GM12878 (cell line): ENCODE measurements at regions not wholly inside any gene's neighbourhood (a gene's known extent, or its start where the extent isn't known, plus 50 kb on each side); places are given as distances from the start of the nearest gene placed in this dataset.

Experiments
- ATAC-seq: fragments of 200-7000 bp; cut with Tn5 transposase; 3 replicates; pipeline ENCODE4 v1.9.1; 2020; ENCODE audit warnings: mild to moderate bottlenecking, moderate library complexity
- BruUV-seq: library from RNA; stranded (reverse); fragments of 400-500 nt; replicated peaks from 2 replicates; lab custom pipeline; 2021; lab: Mats Ljungman, UMichigan
- CTCF ChIA-PET: fragments of 300-600 bp; sonication (Branson Sonifier 250); formaldehyde crosslinking; extraction: SDS; loops from one replicate; lab custom pipeline; 2021; ENCODE audit warnings: inconsistent platforms; lab: Yijun Ruan, JAX
- POLR2A ChIA-PET: fragments of 350-600 bp; formaldehyde crosslinking; extraction: SDS; loops from one replicate; lab custom pipeline; 2021; ENCODE audit warnings: inconsistent platforms; lab: Charles Lee
- RAD21 ChIA-PET: fragments of 300-600 bp; sonication (Branson Sonifier 250); formaldehyde crosslinking; loops from one replicate; lab custom pipeline; 2023; ENCODE audit warnings: antibody characterized with exemption; ENCODE audit not compliant: unreplicated experiment; lab: Charles Lee
- SMC1A ChIA-PET: fragments of 300-600 bp; sonication (Branson Sonifier 250); formaldehyde crosslinking; loops from one replicate; lab custom pipeline; 2023; ENCODE audit not compliant: unreplicated experiment, uncharacterized antibody; lab: Charles Lee
- DNase-seq: peaks from one replicate; pipeline ENCODE4 v3.0.0-alpha.2; 2011; ENCODE audit warnings: low read depth, low spot score
- FAIRE-seq: peaks from 3 replicates; lab custom pipeline; 2011; peaks lifted over from hg19 to GRCh38; lab: Jason Lieb, UNC
- H2AFZ ChIP-seq: 2 replicates; pipeline ENCODE4 v1.6.0; 2011; ENCODE audit warnings: low read depth, low read length, control low read depth; ENCODE audit not compliant: control insufficient read depth
- H3K27ac ChIP-seq: 2 replicates; pipeline ENCODE4 v1.5.1; 2011; ENCODE audit warnings: control low read depth; ENCODE audit not compliant: control insufficient read depth, insufficient read depth
- H3K27me3 ChIP-seq, 2 experiments: replicated peaks in 1 of 2; 2 replicates each; pipeline versions ENCODE4 v1.6.0 to v1.6.1; 2011; ENCODE audit warnings: low read length in 1 of 2; ENCODE audit not compliant: control insufficient read depth in 2 of 2, insufficient read depth in 2 of 2
- H3K36me3 ChIP-seq, 2 experiments: 2 replicates each; pipeline ENCODE4 v1.5.1; 2011; ENCODE audit warnings: low read length in 1 of 2; ENCODE audit not compliant: control insufficient read depth in 2 of 2, insufficient read depth in 2 of 2
- H3K4me1 ChIP-seq: 2 replicates; pipeline ENCODE4 v1.6.1; 2011; ENCODE audit warnings: mild to moderate bottlenecking, low read length, moderate library complexity, mixed read lengths; ENCODE audit not compliant: control insufficient read depth, insufficient read depth
- H3K4me2 ChIP-seq: 2 replicates; pipeline ENCODE4 v1.6.0; 2011; ENCODE audit warnings: control low read depth; ENCODE audit not compliant: control insufficient read depth, insufficient read depth
- H3K4me3 ChIP-seq: fragments of 200-600 bp; sonication (generic); 2 replicates; pipeline ENCODE4 v1.5.1; 2016
- H3K79me2 ChIP-seq: 2 replicates; pipeline ENCODE4 v1.6.0; 2011; ENCODE audit warnings: low read length; ENCODE audit not compliant: control insufficient read depth, insufficient read depth
- H3K9ac ChIP-seq: 2 replicates; pipeline ENCODE4 v1.8.0; 2011; ENCODE audit warnings: low read length, control low read depth, mixed read lengths; ENCODE audit not compliant: control insufficient read depth, insufficient read depth
- H3K9me3 ChIP-seq: replicated peaks from 3 replicates; pipeline ENCODE4 v1.5.1; 2011; ENCODE audit warnings: mild to moderate bottlenecking, low read length; ENCODE audit not compliant: control insufficient read depth, insufficient read depth
- H4K20me1 ChIP-seq: 2 replicates; pipeline ENCODE4 v1.6.0; 2011; ENCODE audit not compliant: control insufficient read depth, insufficient read depth
- EED ChIP-seq: sonication (generic); IDR thresholded peaks from 2 replicates; pipeline ENCODE4 v1.6.1; 2016; ENCODE audit warnings: antibody characterized with exemption, low read depth
- ELK1 ChIP-seq: IDR thresholded peaks from 2 replicates; pipeline ENCODE4 v1.6.1; 2012; ENCODE audit warnings: low read depth, low read length, improper control_type of control experiment
- EZH2 ChIP-seq: IDR thresholded peaks from 2 replicates; pipeline ENCODE4 v1.6.1; 2012; ENCODE audit warnings: low read depth, mild to moderate bottlenecking, control low read depth, inconsistent platforms, low read length, borderline replicate concordance; ENCODE audit not compliant: control insufficient read depth
- HCFC1 ChIP-seq: fragments of 150-350 bp; IDR thresholded peaks from 2 replicates; pipeline ENCODE4 v1.6.1; 2014; ENCODE audit warnings: low read length
- HSF1 ChIP-seq: fragments of 150-350 bp; IDR thresholded peaks from 2 replicates; pipeline ENCODE4 v1.6.1; 2014; ENCODE audit warnings: mild to moderate bottlenecking, low read depth, low read length
- JUNB ChIP-seq: IDR thresholded peaks from 2 replicates; pipeline ENCODE4 v1.6.1; 2016; ENCODE audit warnings: antibody characterized with exemption, mild to moderate bottlenecking
- KAT2A ChIP-seq: conservative IDR thresholded peaks from 2 replicates; pipeline ENCODE4 v1.6.1; 2011; ENCODE audit warnings: low read depth, low read length; ENCODE audit not compliant: control insufficient read depth
- KDM1A ChIP-seq: fragments of 200-600 bp; sonication (generic); IDR thresholded peaks from 2 replicates; pipeline ENCODE4 v1.6.1; 2016; ENCODE audit warnings: borderline replicate concordance
- NFYA ChIP-seq: IDR thresholded peaks from 2 replicates; pipeline ENCODE4 v1.6.1; 2011; ENCODE audit warnings: low read depth, mild to moderate bottlenecking, low read length, improper control_type of control experiment, borderline replicate concordance
- RBBP5 ChIP-seq: fragments of 200-600 bp; sonication (generic); conservative IDR thresholded peaks from 2 replicates; pipeline ENCODE4 v1.6.1; 2016
- RCOR1 ChIP-seq: conservative IDR thresholded peaks from 2 replicates; pipeline ENCODE4 v1.6.1; 2012; ENCODE audit warnings: low read depth, low read length, improper control_type of control experiment
- RELB ChIP-seq: fragments of 450-650 bp; IDR thresholded peaks from 2 replicates; pipeline ENCODE4 v1.6.1; 2017; ENCODE audit warnings: low read depth, mild to moderate bottlenecking, moderate library complexity
- SP1 ChIP-seq: IDR thresholded peaks from one replicate; pipeline ENCODE4 v1.6.1; 2011; ENCODE audit warnings: low read depth, low read length
- TCF7 ChIP-seq: IDR thresholded peaks from 2 replicates; pipeline ENCODE4 v1.6.1; 2014; ENCODE audit warnings: antibody characterized with exemption, borderline replicate concordance
- ZBED1 ChIP-seq: IDR thresholded peaks from 2 replicates; pipeline ENCODE4 v1.6.1; 2016; ENCODE audit warnings: borderline replicate concordance
- ZNF687 ChIP-seq: fragments of 450-650 bp; IDR thresholded peaks from 2 replicates; pipeline ENCODE4 v1.6.1; 2017; ENCODE audit warnings: mild to moderate bottlenecking, moderate library complexity
- in situ Hi-C: fragments of 300-500 bp; cut with MboI; formaldehyde crosslinking; loops from 9 replicates; pipeline ENCODE4 v1.14.3; 2018; ENCODE audit warnings: mixed read lengths
- intact Hi-C: fragments of 100-400 bp; cut with micrococcal nuclease; formaldehyde crosslinking; loops from one replicate; pipeline ENCODE4 v1.14.2; 2022; ENCODE audit not compliant: unreplicated experiment

- Histone ChIP-seq H3K4me2 (no peak overlapping the region), H3K79me2 (no peaks in the 10 kb centered on the region), H3K4me1 (no peaks in the 10 kb centered on the region), H3K9me3 (no peaks in the 10 kb centered on the region), H3K9ac (no peak overlapping the region), H4K20me1 (no peaks in the 10 kb centered on the region), H3K36me3 (no peaks in the 10 kb centered on the region), H2AFZ (no peak overlapping the region), H3K27me3 (no peaks in the 10 kb centered on the region), H3K27ac (no peak overlapping the region), H3K4me3 (no peak overlapping the region)
- BruUV-seq: no TSS peak
- in situ Hi-C loops (no loop called here), intact Hi-C loops (no loop called here)
- POLR2A ChIA-PET: no interaction called here
- FAIRE-seq (no peak), ATAC-seq (no peak), DNase-seq (no peak)
- RAD21 ChIA-PET: no interaction called here
- SMC1A ChIA-PET: no interaction called here
- CTCF ChIA-PET: interaction anchor here (1.0 kb wide), 1 partner anchor 8 kb away, joined by 3 read pairs; no protein-coding TSS in a partner anchor
- TF ChIP-seq ZBED1 (no peak), EED (no peak), ELK1 (no peak), RCOR1 (no peak), JUNB (no peak), KDM1A (no peak), TCF7 (no peak), HCFC1 (no peak), SP1 (no peak), KAT2A (no peak), RELB (no peak), ZNF687 (no peak), NFYA (no peak), RBBP5 (no peak), EZH2 (no peak), HSF1 (no peak)
Observed at GRCh38 chr6:119887666-119888065, 538.1 kb upstream of the MAN1A1 start.
